Stimulated activated CD4-positive, alpha-beta T cell treated with anti-CD3 and anti-CD28 coated beads, Interleukin-2, amount 100 ng/mL, for 48 hours (primary cell): ENCODE measurements at regions not wholly inside any gene's neighbourhood (a gene's known extent, or its start where the extent isn't known, plus 50 kb on each side); places are given as distances from the start of the nearest gene placed in this dataset.
"Not testable (repeated sequence)": the region's sequence is repeated elsewhere in the genome, so short reads cannot be mapped to it uniquely, and the experiment has no call there.

Experiments used
- DNase-seq, 2 donors: peaks; one replicate each; pipeline ENCODE4 v3.0.0-alpha.2; 2020

- DNase-seq: peak; percentile 74 to 77
Observed at GRCh38 chr17:45592433-45592923, 102.0 kb upstream of the PLEKHM1 start.

GRCh38 chr17:45596347-45596746, 105.8 kb upstream of the PLEKHM1 start:
- not testable (repeated sequence) for DNase-seq

GRCh38 chr17:45600052-45601012, 109.8 kb upstream of the PLEKHM1 start:
- DNase-seq: not testable (repeated sequence)

- not testable (repeated sequence) for DNase-seq
Observed at GRCh38 chr17:45601013-45601412, 110.5 kb upstream of the PLEKHM1 start.

- DNase-seq: not testable (repeated sequence)
Observed at GRCh38 chr17:45601605-45602539, 111.4 kb upstream of the PLEKHM1 start.

- not testable (repeated sequence) for DNase-seq
Observed at GRCh38 chr17:45605751-45606150, 115.2 kb upstream of the PLEKHM1 start.

GRCh38 chr17:45619984-45620405, 129.5 kb upstream of the PLEKHM1 start:
- DNase-seq: peak; percentile 76 to 77

GRCh38 chr17:45620468-45620867, 129.9 kb upstream of the PLEKHM1 start:
- not testable (repeated sequence) for DNase-seq

GRCh38 chr17:45621087-45621486, 130.6 kb upstream of the PLEKHM1 start:
- DNase-seq: not testable (repeated sequence)

GRCh38 chr17:45622295-45622694, 131.8 kb upstream of the PLEKHM1 start:
- not testable (repeated sequence) for DNase-seq

- no peak for DNase-seq
Observed at GRCh38 chr17:45628019-45628418, 137.5 kb upstream of the PLEKHM1 start.

GRCh38 chr17:45631941-45632340, 141.4 kb upstream of the PLEKHM1 start:
- no peak for DNase-seq

- DNase-seq: no peak
Observed at GRCh38 chr17:45639297-45639849, 144.7 kb upstream of the CRHR1 start.

- DNase-seq: peak; percentile 68 to 71
Observed at GRCh38 chr17:45640141-45640850, 143.8 kb upstream of the CRHR1 start.

GRCh38 chr17:45641541-45641940, 142.6 kb upstream of the CRHR1 start:
- DNase-seq: no peak

GRCh38 chr17:45643591-45643990, 140.5 kb upstream of the CRHR1 start:
- DNase-seq: no peak

- DNase-seq: not testable (repeated sequence)
Observed at GRCh38 chr17:45644637-45645036, 139.5 kb upstream of the CRHR1 start.

GRCh38 chr17:45645330-45645729, 138.8 kb upstream of the CRHR1 start:
- no peak for DNase-seq

- no peak for DNase-seq
Observed at GRCh38 chr17:45646288-45646988, 137.7 kb upstream of the CRHR1 start.

- DNase-seq: no peak
Observed at GRCh38 chr17:45648642-45649041, 135.5 kb upstream of the CRHR1 start.

GRCh38 chr17:45649796-45650195, 134.3 kb upstream of the CRHR1 start:
- DNase-seq: no peak
